DMS 273 treated with DMSO at 0.1 percent for 48 hours (cell line): ENCODE measurements at regions not wholly inside any gene's neighbourhood (a gene's known extent, or its start where the extent isn't known, plus 50 kb on each side); places are given as distances from the start of the nearest gene placed in this dataset.

Experiments
- DNase-seq: peaks from one replicate; lab custom pipeline; 2025; lab: John Stamatoyannopoulos, UW

DNA sequence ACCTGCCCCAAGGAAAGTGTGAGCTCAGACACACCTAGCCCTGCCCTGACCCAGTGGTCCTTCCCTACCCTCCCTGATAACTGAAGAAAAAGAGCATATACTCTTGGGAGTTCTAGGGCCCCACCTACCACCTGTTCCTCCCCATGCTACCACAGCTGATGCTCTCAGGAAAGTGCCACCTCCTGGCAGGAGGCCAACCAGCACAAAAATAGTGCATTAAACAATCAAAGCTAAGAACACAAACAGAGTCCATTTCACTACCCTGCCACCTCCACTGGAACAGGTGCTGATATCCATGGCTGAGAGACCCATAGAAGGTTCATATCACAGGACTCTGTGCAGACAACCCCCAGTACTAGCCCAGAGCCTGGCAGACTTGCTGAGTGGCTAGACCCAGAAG lies 288.6 kb upstream of the PHF14 start:
- no peak for DNase-seq

DNA sequence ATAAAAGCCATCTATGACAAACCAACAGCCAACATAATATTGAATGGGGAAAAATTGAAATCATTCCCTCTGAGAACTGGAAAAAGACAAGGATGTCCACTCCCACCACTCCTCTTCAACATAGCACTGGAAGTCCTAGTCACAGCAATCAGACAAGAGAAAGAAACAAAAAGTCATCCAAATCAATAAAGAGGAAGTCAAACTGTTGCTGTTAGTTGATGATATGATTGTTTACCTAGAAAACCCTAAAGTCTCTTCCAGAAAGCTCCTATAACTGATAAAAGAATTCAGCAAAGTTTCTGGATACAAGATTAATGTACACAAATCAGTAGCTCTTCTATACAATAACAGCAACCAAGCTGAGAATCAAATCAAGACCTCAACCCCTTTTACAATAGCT lies 285.1 kb upstream of the PHF14 start:
- no peak for DNase-seq

DNA sequence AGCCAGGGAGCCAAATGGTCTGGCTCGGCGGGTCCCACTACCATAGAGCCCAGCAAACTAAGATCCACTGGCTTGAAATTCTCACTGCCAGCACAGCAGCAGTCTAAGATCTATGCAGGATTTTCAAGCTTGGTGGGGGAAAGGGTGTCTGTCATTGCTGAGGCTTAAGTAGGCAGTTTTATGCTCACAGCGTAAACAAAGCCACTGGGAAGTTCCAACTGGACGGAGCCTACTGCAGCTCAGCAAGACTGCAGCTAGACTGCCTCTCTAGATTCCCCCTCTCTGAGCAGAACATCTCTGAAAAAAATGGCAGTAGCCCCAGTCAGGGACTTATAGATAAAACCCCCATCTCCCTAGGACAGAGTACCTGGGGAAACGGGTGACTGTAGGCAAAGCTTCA lies 277.6 kb upstream of the PHF14 start:
- DNase-seq: no peak

DNA sequence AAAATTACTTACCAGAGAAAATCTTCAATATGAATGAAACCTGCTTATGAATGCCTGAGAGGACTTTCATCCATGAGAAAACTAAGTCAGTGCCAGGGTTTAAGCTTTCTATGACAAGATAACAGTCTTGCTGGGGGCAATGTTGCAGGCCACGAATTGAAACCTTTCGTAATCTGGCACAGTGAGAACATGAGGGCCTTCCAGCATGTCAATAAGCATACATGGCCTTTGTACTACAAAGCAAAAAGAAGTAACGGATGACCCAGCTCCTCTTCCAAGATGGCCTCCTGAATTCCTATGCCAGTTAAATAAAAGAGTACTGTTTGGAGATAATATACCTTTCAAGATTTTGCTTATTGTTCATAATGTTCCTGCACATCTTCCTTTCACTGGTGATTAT lies 270.6 kb upstream of the PHF14 start:
- no peak for DNase-seq

DNA sequence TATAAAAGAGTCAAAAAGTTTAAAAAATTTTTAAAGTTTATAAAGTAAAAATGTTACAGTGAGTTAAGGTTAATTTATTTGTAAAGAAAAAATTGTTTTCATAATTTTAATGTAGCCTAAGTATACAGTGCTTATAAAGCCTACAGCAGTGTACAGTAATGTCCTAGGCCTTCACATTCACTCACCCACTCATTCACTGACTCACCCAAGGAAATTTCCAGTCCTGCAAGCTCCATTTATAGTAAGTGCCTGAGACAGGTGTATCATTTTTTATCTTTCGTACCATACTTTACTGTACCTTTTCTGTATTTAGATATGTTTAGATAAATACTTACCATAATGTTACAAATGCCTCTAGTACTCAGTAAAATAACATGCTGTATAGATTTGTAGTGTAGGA lies 269.7 kb upstream of the PHF14 start:
- DNase-seq: no peak

DNA sequence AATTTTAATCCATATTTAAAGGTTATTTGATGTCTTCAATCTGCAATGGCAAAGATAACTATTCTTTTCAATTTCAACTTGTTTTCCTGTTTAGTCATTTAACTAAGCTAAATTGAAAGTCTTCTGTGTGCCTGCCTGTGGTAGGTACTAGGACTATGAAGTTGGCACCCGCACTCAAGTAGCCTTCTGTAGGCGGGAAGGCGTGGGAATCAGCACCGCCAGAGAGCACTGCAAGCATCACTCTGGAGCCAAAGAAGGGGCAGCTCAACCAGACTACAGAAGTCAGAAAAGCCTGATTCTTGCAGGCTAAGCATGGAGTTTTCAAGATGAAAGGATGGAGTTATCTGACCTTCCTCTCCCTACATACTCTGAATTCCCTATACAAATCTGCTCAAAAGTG lies 269.0 kb upstream of the PHF14 start:
- DNase-seq: no peak

DNA sequence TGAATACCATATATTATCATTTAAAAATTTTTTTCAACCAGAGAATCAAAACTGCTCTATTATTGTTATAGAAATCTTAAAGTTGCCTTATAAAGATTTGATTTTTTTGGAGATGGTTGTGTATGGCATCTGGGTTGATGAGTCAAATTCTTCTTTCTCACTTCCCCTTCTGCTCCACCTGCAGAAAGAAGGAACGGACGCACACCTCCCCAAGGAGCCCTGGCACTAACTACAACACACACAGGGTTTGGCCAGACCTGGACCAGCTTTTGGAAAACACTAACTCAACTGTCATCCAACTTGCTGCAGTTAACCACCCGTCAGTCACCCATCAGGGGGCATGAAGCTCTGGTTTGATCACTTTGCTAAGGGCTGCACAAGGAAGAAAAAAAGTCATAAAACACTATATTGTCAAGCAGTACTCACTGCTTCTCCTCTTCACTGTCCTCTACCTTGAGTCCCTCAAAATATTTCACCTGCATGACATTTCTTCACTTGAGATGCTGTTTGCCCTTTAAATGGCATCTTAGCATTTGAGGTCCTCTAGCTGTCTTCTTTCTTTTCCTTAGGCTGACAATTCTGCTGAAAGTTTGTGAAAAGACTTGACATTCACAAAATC lies 266.7 kb upstream of the PHF14 start:
- no peak for DNase-seq

DNA sequence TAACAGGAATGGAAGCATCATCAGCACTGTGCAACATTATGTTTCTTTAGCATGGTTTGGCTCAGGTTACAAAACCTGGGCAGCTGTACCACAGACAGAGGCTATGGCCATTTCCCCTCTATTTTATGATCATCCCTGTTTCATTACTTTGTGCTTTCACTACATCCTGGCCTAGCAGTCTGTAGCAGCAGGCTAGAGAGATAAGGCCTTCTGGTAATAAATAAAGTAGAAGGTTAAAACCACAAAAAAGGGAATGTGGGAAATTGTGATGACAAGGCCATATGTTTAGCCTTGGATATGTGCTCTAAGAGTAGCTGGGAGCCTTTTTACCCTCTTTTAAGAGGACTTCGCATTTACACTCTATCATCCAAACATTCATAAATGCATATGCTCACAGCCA lies 266.2 kb upstream of the PHF14 start:
- DNase-seq: peak; percentile 77

DNA sequence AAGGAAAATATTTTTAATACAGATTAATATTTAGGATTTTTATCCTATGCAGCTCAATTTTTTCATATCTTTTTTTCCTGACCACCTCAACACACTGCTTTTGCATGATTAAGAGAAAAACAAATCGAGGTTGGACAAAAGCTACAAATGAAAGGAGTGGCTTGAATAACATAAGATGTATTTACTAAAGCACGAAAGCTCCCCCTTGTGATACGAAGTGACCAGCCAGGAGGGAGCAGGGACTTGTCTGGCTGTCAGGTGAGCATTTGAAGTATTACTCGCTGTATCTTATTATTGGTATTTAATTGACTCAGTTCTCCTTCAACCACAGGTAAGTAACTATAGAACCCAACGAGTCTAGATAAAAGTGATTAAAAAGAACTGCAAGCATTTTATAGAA lies 265.2 kb upstream of the PHF14 start:
- peak; percentile 61 for DNase-seq

DNA sequence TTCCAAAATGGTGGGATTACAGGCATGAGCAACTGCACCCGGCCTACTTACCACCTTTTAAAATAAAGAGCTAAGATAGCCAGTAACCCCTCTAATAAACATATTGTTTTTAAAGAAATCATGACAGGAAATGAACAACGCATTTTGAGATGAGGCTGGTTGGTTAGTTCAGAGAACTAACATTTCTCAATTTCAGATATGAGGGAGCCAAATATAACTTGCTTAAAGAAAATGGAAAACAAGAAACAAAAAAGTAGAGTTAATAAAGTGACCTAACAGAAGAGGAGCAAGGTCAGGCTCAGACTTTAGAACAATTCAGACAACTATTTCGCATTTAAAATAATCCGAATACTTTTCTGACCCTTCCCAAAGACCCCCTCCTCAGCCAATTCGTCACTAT lies 254.9 kb upstream of the PHF14 start:
- DNase-seq: no peak

DNA sequence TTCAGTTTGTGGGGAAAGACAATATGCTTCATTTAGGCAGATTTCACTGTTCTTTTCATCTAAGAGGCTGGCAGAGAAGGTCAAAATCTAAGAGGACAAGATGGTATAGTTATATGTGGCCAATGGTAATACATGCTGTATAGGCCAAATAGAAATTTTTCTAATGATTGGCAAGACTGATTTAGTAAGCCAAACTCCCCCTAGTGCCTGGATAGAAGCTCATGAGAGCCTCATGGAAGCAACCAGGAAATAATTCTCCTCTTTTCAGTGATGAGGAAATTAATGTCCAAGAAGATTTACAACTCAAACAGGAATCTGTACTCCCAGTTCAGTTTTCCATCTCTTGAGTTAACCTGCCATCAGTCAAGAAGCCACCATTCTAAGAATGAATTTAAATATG lies 253.6 kb upstream of the PHF14 start:
- DNase-seq: no peak

DNA sequence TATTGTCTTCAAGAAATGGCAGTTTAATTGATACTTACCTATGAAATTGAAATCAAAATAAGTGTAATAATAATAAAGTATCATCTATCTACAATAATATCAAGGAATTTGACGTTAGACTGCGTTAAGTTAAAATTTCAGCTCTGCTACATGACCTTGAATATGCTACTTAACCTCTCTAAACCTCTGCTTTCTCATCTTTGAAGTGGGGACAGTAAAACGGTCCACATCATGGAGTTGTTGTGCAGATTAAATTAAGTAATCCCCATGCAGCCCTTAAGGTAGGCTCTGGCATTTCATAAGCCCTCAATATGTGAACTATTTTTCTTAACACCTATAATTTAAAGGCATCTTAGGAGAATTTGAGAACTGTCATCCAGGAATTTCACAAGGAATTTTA lies 252.4 kb upstream of the PHF14 start:
- DNase-seq: no peak

DNA sequence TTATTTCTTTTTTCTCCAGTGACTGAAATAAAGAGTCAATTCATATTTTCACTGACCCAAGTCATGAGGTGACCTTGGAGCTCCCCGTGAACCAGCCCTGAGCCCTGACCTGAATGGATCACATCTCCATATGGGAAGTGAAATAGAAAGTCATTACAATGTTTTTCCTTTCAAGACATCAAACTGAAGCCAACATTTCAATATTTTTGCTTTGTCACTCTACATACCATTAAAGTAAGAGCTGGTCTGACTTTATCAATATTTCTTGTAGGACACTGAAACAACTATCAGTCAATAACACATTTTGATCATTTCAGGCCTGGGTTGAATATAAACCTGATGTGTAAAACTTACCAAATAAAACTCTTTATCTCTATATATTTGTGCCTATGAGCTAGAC lies 249.8 kb upstream of the PHF14 start:
- no peak for DNase-seq

DNA sequence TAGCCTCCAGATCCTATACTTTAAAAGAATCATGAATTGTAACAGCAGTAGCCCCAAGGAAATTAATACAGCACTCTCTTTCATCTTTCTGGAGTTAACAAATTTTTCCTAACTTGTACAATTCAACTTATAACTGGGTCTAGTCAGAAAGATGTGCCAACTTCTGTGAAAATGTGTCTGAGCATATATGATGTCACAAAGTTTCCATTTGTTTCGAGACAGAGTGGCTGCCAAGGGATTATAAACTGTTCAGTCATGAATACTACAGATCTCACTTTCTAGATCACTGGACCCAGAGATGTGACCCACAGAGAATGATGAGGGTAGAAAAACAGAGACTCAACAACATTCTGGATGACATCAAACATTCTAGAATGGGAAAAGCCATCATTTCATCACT lies 249.2 kb upstream of the PHF14 start:
- no peak for DNase-seq

DNA sequence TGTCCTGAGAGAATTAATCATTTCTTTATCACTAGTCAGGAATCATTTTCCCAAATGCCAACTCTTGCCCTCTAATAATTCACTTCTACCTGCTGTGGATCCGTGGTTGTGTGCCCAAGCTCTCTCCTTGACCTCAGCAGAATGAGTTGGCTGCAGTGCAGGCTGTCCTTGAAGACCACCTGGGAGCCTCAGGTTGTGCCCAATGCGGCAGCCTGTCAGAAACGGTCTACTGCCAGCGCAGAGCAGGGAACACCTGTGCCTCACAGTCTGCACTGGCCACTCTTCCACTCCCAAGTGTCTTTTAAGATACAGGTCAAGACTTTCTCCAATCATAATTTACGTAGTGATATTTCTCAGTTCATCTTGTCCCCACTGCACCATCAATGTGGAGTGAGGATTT lies 246.0 kb upstream of the PHF14 start:
- DNase-seq: no peak

DNA sequence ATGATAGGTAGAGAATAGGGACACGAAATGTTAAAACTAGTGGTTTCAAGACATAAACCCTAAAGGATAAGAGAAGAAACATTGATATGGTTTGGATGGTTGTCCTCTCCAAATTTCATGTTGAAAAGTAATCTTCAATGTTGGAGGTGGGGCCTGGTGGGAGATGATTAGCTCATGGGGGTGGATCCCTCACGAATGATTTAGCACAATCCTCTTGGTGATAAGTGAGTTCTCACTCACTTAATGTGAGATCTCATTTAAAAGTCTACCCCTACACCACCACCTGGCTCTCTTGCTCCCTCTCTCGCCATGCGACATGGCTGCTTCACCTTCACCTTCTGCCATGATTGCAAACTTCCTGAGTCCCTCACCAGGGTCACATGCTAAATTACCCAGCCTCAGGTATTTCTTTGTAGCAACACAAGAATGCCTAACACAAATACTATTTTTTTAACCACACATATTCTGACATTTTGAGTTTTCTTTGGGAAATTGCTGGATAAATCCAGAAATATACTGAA lies 242.4 kb upstream of the PHF14 start:
- DNase-seq: no peak

DNA sequence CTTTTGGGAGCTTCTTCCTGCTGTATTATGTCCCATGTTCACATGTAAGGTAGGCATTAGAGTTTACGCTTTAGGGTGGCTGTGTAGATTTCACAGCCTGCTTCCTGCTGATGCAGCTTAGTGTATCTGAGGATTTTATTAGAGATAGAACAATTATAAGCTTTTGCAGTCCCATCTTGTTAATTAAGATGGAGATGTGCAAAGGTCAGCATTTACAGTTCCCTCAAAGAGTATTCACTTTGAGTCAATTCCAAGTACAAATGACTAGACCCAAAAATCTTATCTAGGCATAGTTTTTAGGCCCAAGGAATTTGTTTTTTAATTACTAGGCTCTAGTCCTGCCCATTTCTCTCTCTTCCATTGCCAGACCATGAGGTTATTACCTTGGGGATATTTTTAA lies 239.9 kb upstream of the PHF14 start:
- DNase-seq: no peak

DNA sequence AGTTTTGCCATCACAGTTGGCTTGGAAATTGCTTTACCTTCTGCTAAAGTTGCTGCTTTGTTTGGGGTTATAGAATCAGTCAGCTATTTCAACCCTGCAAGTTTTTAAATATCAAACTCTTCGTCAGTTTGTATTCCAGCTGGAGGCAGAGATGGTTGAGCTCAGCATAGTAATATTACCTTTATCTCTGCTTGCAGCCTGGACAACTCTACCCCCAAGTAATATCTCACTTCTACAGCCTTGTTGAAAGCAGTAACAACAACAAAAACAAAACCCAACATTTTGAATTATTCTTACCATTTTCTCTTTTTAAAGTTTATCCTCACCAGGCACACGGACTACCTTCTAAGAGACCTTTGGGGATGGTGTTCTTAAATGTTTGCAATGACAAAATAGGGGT lies 239.1 kb upstream of the PHF14 start:
- DNase-seq: no peak

DNA sequence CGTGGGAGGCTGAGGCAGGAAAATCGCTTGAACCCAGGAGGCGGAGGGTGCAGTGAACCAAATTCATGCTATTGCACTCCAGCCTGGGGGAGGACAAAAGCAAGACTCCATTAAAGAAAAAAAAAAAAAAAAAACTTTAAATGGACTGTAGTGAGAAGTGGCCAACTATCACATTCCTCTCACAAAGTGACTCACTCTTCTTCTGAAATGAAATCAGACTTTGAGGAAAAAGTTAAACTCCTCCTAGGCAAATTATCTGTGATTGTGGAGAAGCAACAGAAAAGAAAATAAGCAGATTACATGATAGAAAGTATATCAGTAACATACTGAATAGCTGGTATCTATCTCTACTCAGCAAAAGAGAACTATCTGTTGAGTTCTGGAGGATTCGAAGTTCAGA lies 234.3 kb upstream of the PHF14 start:
- DNase-seq: no peak

DNA sequence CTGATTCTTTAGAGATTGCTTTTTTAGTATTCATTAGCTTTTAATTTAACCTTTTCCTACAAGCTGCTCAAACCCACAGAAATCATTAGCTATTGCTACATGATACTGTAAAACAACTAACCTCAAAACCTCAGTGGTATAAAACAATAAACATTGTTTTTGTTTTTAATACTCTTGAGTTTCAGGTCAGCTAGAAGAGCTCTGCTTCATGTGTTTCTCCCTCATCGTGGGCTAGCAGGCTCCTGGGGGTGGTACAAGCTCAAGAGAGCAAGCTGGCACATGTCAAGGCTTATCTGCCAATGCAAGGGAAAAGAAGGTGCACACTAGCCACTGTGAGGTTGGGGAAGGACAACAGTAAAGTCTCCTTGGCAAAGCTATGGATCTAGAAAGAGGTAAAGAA lies 232.9 kb upstream of the PHF14 start:
- DNase-seq: no peak

DNA sequence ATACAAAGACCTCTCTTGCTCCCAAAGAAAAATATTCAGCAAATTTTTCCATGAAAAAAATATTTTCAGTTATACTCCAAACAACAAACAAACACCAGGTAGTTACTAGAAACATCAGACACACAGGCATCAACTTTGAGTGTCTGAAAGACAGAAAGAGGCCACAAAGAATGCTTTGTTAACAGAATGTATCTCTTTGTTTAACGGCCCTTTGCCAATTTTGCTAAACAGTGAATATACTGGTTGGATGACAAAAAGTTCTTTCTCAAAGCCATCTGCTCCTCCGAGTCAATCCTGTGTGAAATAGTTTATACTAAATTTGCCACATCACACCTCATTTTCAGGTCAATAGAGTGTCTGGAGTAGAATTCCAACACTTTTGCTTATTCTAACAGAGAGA lies 216.7 kb upstream of the PHF14 start:
- no peak for DNase-seq

DNA sequence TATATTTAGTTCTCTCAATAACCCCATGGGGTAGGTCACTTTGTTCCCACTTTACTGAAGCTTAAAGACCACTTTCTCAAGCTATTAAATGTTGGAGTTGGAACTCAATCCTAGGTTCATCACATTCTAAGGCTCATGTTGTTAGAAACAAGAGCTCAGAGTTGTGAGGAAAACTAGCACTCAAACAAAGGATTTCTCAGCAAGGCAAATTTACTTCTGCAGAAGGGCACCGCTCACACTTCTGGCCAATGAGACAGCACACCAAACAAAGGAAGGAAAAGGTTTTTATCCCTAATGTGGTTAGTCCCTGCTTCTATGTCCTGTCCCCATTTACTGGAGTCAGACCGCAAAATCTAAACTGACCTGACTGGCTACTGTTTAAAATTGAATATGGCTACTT lies 214.6 kb upstream of the PHF14 start:
- no peak for DNase-seq

DNA sequence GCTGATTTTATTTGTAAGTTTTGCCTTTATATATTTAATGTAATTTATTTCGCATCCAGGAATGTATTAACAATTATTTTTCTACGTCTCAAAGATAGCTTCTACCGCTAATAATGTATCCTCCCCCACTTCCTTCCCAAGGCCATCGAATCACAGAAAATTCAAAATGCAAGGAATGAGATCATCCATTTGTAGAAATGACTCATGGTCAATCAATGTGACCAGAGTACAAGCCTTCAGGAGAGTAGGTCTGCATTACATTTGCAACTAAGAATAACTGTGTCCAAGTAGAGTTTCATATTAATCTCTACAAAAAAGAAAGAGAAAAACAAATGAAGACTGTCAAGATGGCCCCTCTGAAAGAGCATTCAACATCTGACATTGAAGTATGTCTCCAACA lies 205.9 kb upstream of the PHF14 start:
- DNase-seq: no peak

DNA sequence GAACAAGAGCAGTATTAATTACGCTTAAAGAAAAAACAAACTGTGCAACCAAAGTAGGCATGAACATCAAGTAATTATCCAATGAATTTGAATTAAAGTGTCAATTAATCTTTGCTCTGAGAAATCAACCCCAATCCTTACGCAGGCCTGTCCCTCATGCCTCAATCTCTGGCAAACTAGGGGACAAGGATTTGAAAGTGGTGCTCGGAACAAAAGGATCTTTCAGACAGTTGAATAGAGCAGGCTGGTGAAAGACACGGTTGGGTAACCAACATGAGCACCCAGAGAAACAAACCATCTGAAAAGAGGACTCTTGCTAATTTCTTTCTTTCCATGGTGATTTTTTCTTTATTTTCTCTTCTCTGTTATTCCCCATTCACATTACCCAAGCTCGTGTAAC lies 203.5 kb upstream of the PHF14 start:
- DNase-seq: no peak

DNA sequence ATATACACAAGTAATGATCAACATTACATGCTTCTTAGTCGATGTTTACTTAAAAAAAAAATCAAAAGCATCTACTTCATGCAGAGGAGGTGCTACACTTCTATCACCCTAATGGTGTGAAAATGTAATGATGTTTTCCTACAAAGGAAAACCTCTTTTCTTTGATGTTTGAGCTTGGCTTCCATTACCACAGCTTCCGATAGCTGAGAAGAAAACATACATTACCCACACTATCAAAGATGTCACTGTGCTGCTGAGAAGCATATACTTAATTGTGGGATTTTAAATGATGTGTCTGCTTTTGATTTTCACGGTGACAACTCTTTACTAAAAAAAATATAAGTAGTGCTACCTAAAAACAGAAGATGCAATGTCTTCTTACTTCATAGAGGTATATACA lies 200.2 kb upstream of the PHF14 start:
- no peak for DNase-seq
